Parathyroid adenoma (tissue), 2 donors: ENCODE measurements at regions not wholly inside any gene's neighbourhood (a gene's known extent, or its start where the extent isn't known, plus 50 kb on each side); places are given as distances from the start of the nearest gene placed in this dataset.

Source experiments
- H2AFZ ChIP-seq: fragments of 300-600 bp; sonication (generic); one replicate; pipeline ENCODE4 v1.7.0; 2017; ENCODE audit warnings: antibody characterized with exemption, mild to moderate bottlenecking
- H3K27ac ChIP-seq: fragments of 300-600 bp; sonication (generic); one replicate; pipeline ENCODE4 v1.7.0; 2017
- H3K27me3 ChIP-seq: fragments of 300-600 bp; sonication (generic); one replicate; pipeline ENCODE4 v1.7.0; 2017; ENCODE audit warnings: low read length; ENCODE audit not compliant: control insufficient read depth, insufficient read depth
- H3K36me3 ChIP-seq: fragments of 300-600 bp; sonication (generic); one replicate; pipeline ENCODE4 v1.7.0; 2017; ENCODE audit warnings: low read length; ENCODE audit not compliant: control insufficient read depth, insufficient read depth
- H3K4me1 ChIP-seq: fragments of 300-600 bp; sonication (generic); one replicate; pipeline ENCODE4 v1.7.0; 2017; ENCODE audit warnings: control low read depth
- H3K4me2 ChIP-seq: fragments of 300-600 bp; sonication (generic); one replicate; pipeline ENCODE4 v1.7.0; 2017; ENCODE audit warnings: low read length
- H3K4me3 ChIP-seq: fragments of 300-600 bp; sonication (generic); one replicate; pipeline ENCODE4 v1.7.0; 2017; ENCODE audit warnings: low read depth, low read length
- H3K79me2 ChIP-seq: fragments of 300-600 bp; sonication (generic); one replicate; pipeline ENCODE4 v1.7.0; 2017; ENCODE audit warnings: control low read depth
- H3K9ac ChIP-seq: fragments of 300-600 bp; sonication (generic); one replicate; pipeline ENCODE4 v1.7.0; 2017; ENCODE audit warnings: mild to moderate bottlenecking
- H3K9me3 ChIP-seq: fragments of 300-600 bp; sonication (generic); one replicate; pipeline ENCODE4 v1.7.0; 2017; ENCODE audit warnings: low read length; ENCODE audit not compliant: control insufficient read depth
- CTCF ChIP-seq: fragments of 300-600 bp; sonication (generic); IDR thresholded peaks from one replicate; pipeline ENCODE4 v1.7.0; 2017; ENCODE audit warnings: antibody characterized with exemption, mild to moderate bottlenecking
- donor health status: primary hyperparathyroidism.

- H3K4me1 ChIP-seq: no peaks in the 10 kb centered on the region
- H3K27me3 ChIP-seq: no peaks in the 10 kb centered on the region
- TF ChIP-seq CTCF: no peak
- no peak overlapping the region for H3K4me2 ChIP-seq
- H3K79me2 ChIP-seq: no peaks in the 10 kb centered on the region
- H2AFZ ChIP-seq: no peak overlapping the region
- H3K36me3 ChIP-seq: no peaks in the 10 kb centered on the region
- H3K4me3 ChIP-seq: no peak overlapping the region
- no peaks in the 10 kb centered on the region for H3K9me3 ChIP-seq
- H3K27ac ChIP-seq: no peak overlapping the region
- H3K9ac ChIP-seq: no peak overlapping the region
These were observed 116.0 kb upstream of the ADGRL4 start for GRCh38 chr1:79122521-79122920.

- no peak overlapping the region for H2AFZ ChIP-seq
- no peak overlapping the region for H3K4me2 ChIP-seq
- H3K4me3 ChIP-seq: no peak overlapping the region
- H3K9ac ChIP-seq: no peak overlapping the region
- H3K79me2 ChIP-seq: no peaks in the 10 kb centered on the region
- H3K27ac ChIP-seq: no peak overlapping the region
- H3K9me3 ChIP-seq: peaks cover 2% of the 10 kb centered on the region
- H3K4me1 ChIP-seq: no peaks in the 10 kb centered on the region
- no peak for TF ChIP-seq CTCF
- H3K36me3 ChIP-seq: no peaks in the 10 kb centered on the region
- no peaks in the 10 kb centered on the region for H3K27me3 ChIP-seq
These were observed 110.8 kb upstream of the ADGRL4 start for GRCh38 chr1:79117376-79117775.

GRCh38 chr1:79113836-79114235 lies 107.3 kb upstream of the ADGRL4 start:
- H3K27ac ChIP-seq: no peak overlapping the region
- no peaks in the 10 kb centered on the region for H3K4me1 ChIP-seq
- no peak overlapping the region for H2AFZ ChIP-seq
- peaks cover 2% of the 10 kb centered on the region for H3K9me3 ChIP-seq
- H3K27me3 ChIP-seq: no peaks in the 10 kb centered on the region
- no peak overlapping the region for H3K9ac ChIP-seq
- H3K4me2 ChIP-seq: no peak overlapping the region
- H3K4me3 ChIP-seq: no peak overlapping the region
- no peaks in the 10 kb centered on the region for H3K36me3 ChIP-seq
- no peak for TF ChIP-seq CTCF
- no peaks in the 10 kb centered on the region for H3K79me2 ChIP-seq

- Histone ChIP-seq H3K27ac (no peak overlapping the region), H3K9ac (no peak overlapping the region), H3K36me3 (no peaks in the 10 kb centered on the region), H3K4me2 (no peak overlapping the region), H3K79me2 (no peaks in the 10 kb centered on the region), H2AFZ (no peak overlapping the region), H3K4me3 (no peak overlapping the region), H3K9me3 (no peaks in the 10 kb centered on the region), H3K4me1 (no peaks in the 10 kb centered on the region), H3K27me3 (no peaks in the 10 kb centered on the region)
- no peak for TF ChIP-seq CTCF
These were observed 104.2 kb upstream of the ADGRL4 start for GRCh38 chr1:79110749-79111148.

- Histone ChIP-seq H3K27ac (no peak overlapping the region), H3K4me1 (no peaks in the 10 kb centered on the region), H3K79me2 (no peaks in the 10 kb centered on the region), H3K4me3 (no peak overlapping the region), H3K4me2 (no peak overlapping the region), H3K9me3 (no peaks in the 10 kb centered on the region), H3K27me3 (no peaks in the 10 kb centered on the region), H2AFZ (no peak overlapping the region), H3K36me3 (no peaks in the 10 kb centered on the region), H3K9ac (no peak overlapping the region)
- TF ChIP-seq CTCF: no peak
These were observed 102.9 kb upstream of the ADGRL4 start for GRCh38 chr1:79109445-79109844.
